Pancreas (tissue), 10 donors: ENCODE measurements at regions not wholly inside any gene's neighbourhood (a gene's known extent, or its start where the extent isn't known, plus 50 kb on each side); places are given as distances from the start of the nearest gene placed in this dataset.

Experiments
- ATAC-seq, 4 donors: fragments of 200-7000 bp; cut with Tn5 transposase; one replicate each; pipeline versions ENCODE4 v1.8.0 to v1.9.1; 2020; ENCODE audit warnings: mild to moderate bottlenecking in 4 of 4, moderate library complexity in 4 of 4
- DNase-seq, 6 donors: peaks; one replicate each; pipeline ENCODE4 v3.0.0-alpha.2; 2020
- FAIRE-seq: peaks from 2 replicates; lab custom pipeline; 2012; peaks lifted over from hg19 to GRCh38; lab: Jason Lieb, UNC
- H3K27ac ChIP-seq, 4 donors: fragments of 200-600 bp; sonication (generic); 1 replicate in 3 of 4; 2 replicates in 1 of 4; pipeline versions ENCODE4 v1.5.0 to v1.8.0; 2020
- H3K27me3 ChIP-seq, 4 donors: fragments of 200-600 bp; one replicate each; pipeline ENCODE4 v1.8.0; 2021
- H3K36me3 ChIP-seq, 3 donors: fragments of 200-600 bp; sonication (generic) in 1 of 3; one replicate each; pipeline versions ENCODE4 v1.5.0 to v1.8.0; 2020 to 2021
- H3K4me1 ChIP-seq, 3 donors: fragments of 200-600 bp; one replicate each; pipeline ENCODE4 v1.8.0; 2021
- H3K4me3 ChIP-seq, 4 donors: fragments of 200-600 bp; sonication (generic) in 2 of 4; one replicate each; pipeline versions ENCODE4 v1.5.0 to v1.8.0; 2020 to 2021
- H3K9me3 ChIP-seq, 4 donors: fragments of 200-600 bp; one replicate each; pipeline ENCODE4 v1.8.0; 2021
- WGBS, 2 donors: extraction: QIAGEN DNeasy Blood & Tissue Kit; methylation state at CpG; one replicate each; pipeline ENCODE4 v1.1.7; 2013; 5-methylcytosine and 5-hydroxymethylcytosine counted together
- intact Hi-C, 3 donors: fragments of 100-400 bp; cut with DNase I; formaldehyde crosslinking; loops; one replicate each; pipeline versions ENCODE4 v1.11.1 to v1.14.2; 2022
- TF ChIP-seq, protein P1 (sequence below), 4 donors: fragments of 200-600 bp; sonication (generic) in 3 of 4; IDR thresholded peaks; one replicate each; pipeline versions ENCODE4 v1.5.0 to v1.8.0; 2021; ENCODE audit warnings: antibody characterized with exemption in 4 of 4
- donor health status: healthy with polysubstance abuse.
- donor health status: DM: no; HTN: no; CAD: no; lungs with moderate emphysema.
- donor health status: DM: no; HTN: no; CAD: no.
- donor health status: control.
- donor health status: control.
- donor health status: Bipolar disorder and iron deficiency.
- donor health status: DM: yes; HTN: yes; CAD: no.
- donor health status: DM: no; HTN: no; CAD: no.
- donor health status: DM: no; HTN: no; CAD: no.
- donor health status: DM: yes; HTN: yes; CAD: no.

DNA sequence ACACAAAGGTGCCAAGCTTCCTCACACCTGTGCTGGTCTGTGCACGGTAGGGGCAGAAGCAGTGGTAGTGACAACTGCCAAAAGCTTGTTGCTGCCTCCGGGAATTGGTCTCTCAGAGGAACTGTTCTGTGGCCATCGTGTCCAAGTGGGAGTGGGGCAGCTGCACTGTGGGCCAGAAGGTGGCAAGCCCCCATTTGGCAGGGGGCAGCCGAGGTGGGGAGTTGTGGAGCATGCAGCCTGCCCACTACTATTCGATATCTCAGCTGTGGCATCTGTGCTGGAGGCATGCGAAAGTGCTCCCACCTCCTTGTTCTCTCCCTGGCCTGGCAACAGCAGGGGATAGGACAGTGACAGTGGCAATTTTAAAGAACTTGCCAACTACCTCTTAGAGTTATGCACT is 192.8 kb downstream of the TBX22 start:
- Histone ChIP-seq H3K27me3 (no peaks in the 10 kb centered on the region), H3K4me1 (no peaks in the 10 kb centered on the region), H3K4me3 (no peak overlapping the region), H3K36me3 (no peaks in the 10 kb centered on the region), H3K9me3 (no peaks in the 10 kb centered on the region), H3K27ac (no peak overlapping the region)
- TF ChIP-seq, protein P1, sequence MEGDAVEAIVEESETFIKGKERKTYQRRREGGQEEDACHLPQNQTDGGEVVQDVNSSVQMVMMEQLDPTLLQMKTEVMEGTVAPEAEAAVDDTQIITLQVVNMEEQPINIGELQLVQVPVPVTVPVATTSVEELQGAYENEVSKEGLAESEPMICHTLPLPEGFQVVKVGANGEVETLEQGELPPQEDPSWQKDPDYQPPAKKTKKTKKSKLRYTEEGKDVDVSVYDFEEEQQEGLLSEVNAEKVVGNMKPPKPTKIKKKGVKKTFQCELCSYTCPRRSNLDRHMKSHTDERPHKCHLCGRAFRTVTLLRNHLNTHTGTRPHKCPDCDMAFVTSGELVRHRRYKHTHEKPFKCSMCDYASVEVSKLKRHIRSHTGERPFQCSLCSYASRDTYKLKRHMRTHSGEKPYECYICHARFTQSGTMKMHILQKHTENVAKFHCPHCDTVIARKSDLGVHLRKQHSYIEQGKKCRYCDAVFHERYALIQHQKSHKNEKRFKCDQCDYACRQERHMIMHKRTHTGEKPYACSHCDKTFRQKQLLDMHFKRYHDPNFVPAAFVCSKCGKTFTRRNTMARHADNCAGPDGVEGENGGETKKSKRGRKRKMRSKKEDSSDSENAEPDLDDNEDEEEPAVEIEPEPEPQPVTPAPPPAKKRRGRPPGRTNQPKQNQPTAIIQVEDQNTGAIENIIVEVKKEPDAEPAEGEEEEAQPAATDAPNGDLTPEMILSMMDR (IDR thresholded peaks at IDR 0.05): no peak
- no peak for ATAC-seq
- WGBS, 2 donors: 61% methylated on average over 6 of the region's 6 CpGs
- DNase-seq: no peak
- FAIRE-seq: no peak
- intact Hi-C loops: no loop called here

DNA sequence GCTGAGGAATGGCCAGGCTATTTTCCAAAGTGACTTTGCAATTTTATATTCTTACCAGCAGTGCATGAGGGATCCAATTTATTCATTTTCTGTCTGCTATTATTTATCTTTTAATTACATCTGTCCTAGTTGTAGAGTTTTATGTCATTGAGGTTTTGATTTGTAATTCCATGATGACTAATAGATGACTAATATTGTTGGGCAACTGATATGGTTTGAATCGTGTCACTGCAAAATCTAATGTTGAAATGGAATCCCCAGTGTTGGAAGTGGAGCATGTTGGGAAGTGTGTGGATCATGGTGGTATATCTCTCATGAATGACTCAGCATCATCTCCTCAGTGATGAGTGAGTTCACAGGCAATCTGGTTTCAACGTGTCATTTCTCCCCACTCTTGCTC is 201.5 kb downstream of the TBX22 start:
- no peak overlapping the region for H3K4me3 ChIP-seq
- H3K27ac ChIP-seq: no peak overlapping the region
- no peaks in the 10 kb centered on the region for H3K27me3 ChIP-seq
- TF ChIP-seq, protein P1 (IDR thresholded peaks at IDR 0.05): no peak
- no peaks in the 10 kb centered on the region for H3K36me3 ChIP-seq
- intact Hi-C loops: no loop called here
- H3K9me3 ChIP-seq: no peaks in the 10 kb centered on the region
- no peak for FAIRE-seq
- WGBS, 2 donors: 42 to 58% methylated on average over 2 of the region's 2 CpGs
- H3K4me1 ChIP-seq: no peaks in the 10 kb centered on the region
- ATAC-seq: no peak
- DNase-seq: no peak

DNA sequence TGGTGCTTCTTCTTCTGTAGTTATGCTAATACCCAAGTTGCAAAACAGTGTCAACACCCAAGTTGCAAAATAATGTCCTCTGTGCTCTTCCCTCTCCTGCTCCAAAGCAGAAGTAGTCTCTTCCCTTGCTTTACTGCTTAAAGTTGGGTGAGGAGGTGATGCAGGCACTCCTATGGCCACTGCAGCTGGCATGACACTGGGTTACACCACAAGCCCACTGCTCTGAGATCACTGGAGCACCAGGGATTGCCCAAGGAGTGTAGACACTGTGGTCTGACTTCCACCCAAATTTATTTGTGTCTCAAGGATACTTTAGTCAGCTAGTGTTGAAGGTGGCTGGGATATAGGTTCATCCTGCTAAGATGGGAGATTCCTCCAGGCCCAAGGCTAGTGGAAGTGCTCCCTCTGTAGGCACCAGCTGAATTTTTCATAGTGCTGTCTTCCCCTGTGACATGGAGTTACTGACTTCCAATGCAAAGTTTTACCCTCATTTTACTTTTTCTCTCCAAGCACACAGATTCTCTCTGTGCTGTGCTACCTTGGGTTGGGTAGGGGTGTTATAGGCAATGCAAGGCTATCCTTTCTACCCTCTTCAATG is 196.2 kb upstream of the TENT5D start:
- TF ChIP-seq, protein P1 (IDR thresholded peaks at IDR 0.05): no peak
- intact Hi-C loops: no loop called here
- ATAC-seq: no peak
- Histone ChIP-seq H3K27ac (no peak overlapping the region), H3K4me1 (no peaks in the 10 kb centered on the region), H3K27me3 (no peaks in the 10 kb centered on the region), H3K4me3 (no peak overlapping the region), H3K9me3 (no peaks in the 10 kb centered on the region), H3K36me3 (no peaks in the 10 kb centered on the region)
- FAIRE-seq: no peak
- no peak for DNase-seq

- ATAC-seq (no peak), FAIRE-seq (no peak)
- WGBS, 2 donors: 65 to 67% methylated on average over 2 of the region's 2 CpGs
Measured at GRCh38 chrX:80229626-80230025, 190.6 kb upstream of the TENT5D start.

GRCh38 chrX:80237072-80237471 is 183.2 kb upstream of the TENT5D start:
- TF ChIP-seq, protein P1 (IDR thresholded peaks at IDR 0.05): no peak
- no peaks in the 10 kb centered on the region for H3K9me3 ChIP-seq
- H3K27me3 ChIP-seq: peaks cover 0 to 8% (median 1%) of the 10 kb centered on the region in 4 donors
- 46 to 63% methylated on average over 5 of the region's 5 CpGs for WGBS, 2 donors
- DNase-seq (no peak), FAIRE-seq (no peak), ATAC-seq (no peak)
- intact Hi-C loops: no loop called here
- no peak overlapping the region for H3K27ac ChIP-seq
- no peaks in the 10 kb centered on the region for H3K36me3 ChIP-seq
- H3K4me3 ChIP-seq: no peak overlapping the region
- no peaks in the 10 kb centered on the region for H3K4me1 ChIP-seq

More at GRCh38 chrX:80229626-80230025, 190.6 kb upstream of the TENT5D start:
- Histone ChIP-seq H3K27me3 (peaks cover 0 to under 1% (median 0%) of the 10 kb centered on the region in 4 donors), H3K27ac (no peak overlapping the region), H3K36me3 (no peaks in the 10 kb centered on the region), H3K4me3 (no peak overlapping the region), H3K4me1 (no peaks in the 10 kb centered on the region), H3K9me3 (no peaks in the 10 kb centered on the region)
- DNase-seq: no peak
- TF ChIP-seq, protein P1 (IDR thresholded peaks at IDR 0.05): no peak
- intact Hi-C loops: no loop called here
